ENCODE measurements at regions not wholly inside any gene's neighbourhood (a gene's known extent, or its start where the extent isn't known, plus 50 kb on each side); places are given as distances from the start of the nearest gene placed in this dataset.

- WGBS, 2 experiments (ENCODE audit: insufficient coverage in 2 of 2): 60% methylated on average over 1 of the region's 2 CpGs; no CpG with 5 or more reads in 1 of the 2 experiments
- H3K4me3 ChIP-seq (ENCODE audit: extremely low read depth, insufficient read depth, low read length, poor library complexity, severe bottlenecking): no peak overlapping the region
- no peaks in the 10 kb centered on the region for H3K36me3 ChIP-seq (ENCODE audit: control insufficient read depth, insufficient read depth, low read length)
- H3K27ac ChIP-seq (ENCODE audit: low read depth, low read length, severe bottlenecking): no peak overlapping the region
- H3K4me1 ChIP-seq (ENCODE audit: control insufficient read depth, insufficient read depth, low read length, poor library complexity, severe bottlenecking): no peaks in the 10 kb centered on the region
- peaks cover 4% of the 10 kb centered on the region for H3K9me3 ChIP-seq (ENCODE audit: control insufficient read depth, low read length)
Observed at GRCh38 chr2:56732946-56733345, 549.2 kb downstream of the CCDC85A start.

GRCh38 chr2:56739413-56739812 is 555.6 kb downstream of the CCDC85A start:
- Histone ChIP-seq H3K9me3 (ENCODE audit: control insufficient read depth, low read length) (peaks cover 4% of the 10 kb centered on the region), H3K36me3 (ENCODE audit: control insufficient read depth, insufficient read depth, low read length) (no peaks in the 10 kb centered on the region), H3K27ac (ENCODE audit: low read depth, low read length, severe bottlenecking) (no peak overlapping the region), H3K4me1 (ENCODE audit: control insufficient read depth, insufficient read depth, low read length, poor library complexity, severe bottlenecking) (peaks cover 14% of the 10 kb centered on the region), H3K4me3 (ENCODE audit: extremely low read depth, insufficient read depth, low read length, poor library complexity, severe bottlenecking) (no peak overlapping the region)
- WGBS, 2 experiments (ENCODE audit: insufficient coverage in 2 of 2): 100% methylated on average over 1 of the region's 1 CpG; no CpG with 5 or more reads in 1 of the 2 experiments

- WGBS, 2 experiments (ENCODE audit: insufficient coverage in 2 of 2): 64 to 87% methylated on average over 4 of the region's 5 CpGs
- Histone ChIP-seq H3K36me3 (ENCODE audit: control insufficient read depth, insufficient read depth, low read length) (no peaks in the 10 kb centered on the region), H3K4me1 (ENCODE audit: control insufficient read depth, insufficient read depth, low read length, poor library complexity, severe bottlenecking) (peaks cover 14% of the 10 kb centered on the region), H3K27ac (ENCODE audit: low read depth, low read length, severe bottlenecking) (peak overlapping the region; percentile 96), H3K9me3 (ENCODE audit: control insufficient read depth, low read length) (no peaks in the 10 kb centered on the region), H3K4me3 (ENCODE audit: extremely low read depth, insufficient read depth, low read length, poor library complexity, severe bottlenecking) (no peak overlapping the region)
Observed at GRCh38 chr2:56741601-56742102, 557.9 kb downstream of the CCDC85A start.

GRCh38 chr2:56743807-56744206 is 560.0 kb downstream of the CCDC85A start:
- no peak overlapping the region for H3K4me3 ChIP-seq (ENCODE audit: extremely low read depth, insufficient read depth, low read length, poor library complexity, severe bottlenecking)
- 89 to 92% methylated on average over 1 to 2 of the region's 3 CpGs for WGBS, 2 experiments (ENCODE audit: insufficient coverage in 2 of 2)
- H3K36me3 ChIP-seq (ENCODE audit: control insufficient read depth, insufficient read depth, low read length): no peaks in the 10 kb centered on the region
- no peak overlapping the region for H3K27ac ChIP-seq (ENCODE audit: low read depth, low read length, severe bottlenecking)
- H3K9me3 ChIP-seq (ENCODE audit: control insufficient read depth, low read length): no peaks in the 10 kb centered on the region
- peaks cover 14% of the 10 kb centered on the region for H3K4me1 ChIP-seq (ENCODE audit: control insufficient read depth, insufficient read depth, low read length, poor library complexity, severe bottlenecking)

GRCh38 chr2:56749152-56749752 is 565.5 kb downstream of the CCDC85A start:
- H3K4me3 ChIP-seq (ENCODE audit: extremely low read depth, insufficient read depth, low read length, poor library complexity, severe bottlenecking): no peak overlapping the region

GRCh38 chr2:56753182-56753581 is 569.4 kb downstream of the CCDC85A start:
- Histone ChIP-seq H3K36me3 (ENCODE audit: control insufficient read depth, insufficient read depth, low read length) (no peaks in the 10 kb centered on the region), H3K27ac (ENCODE audit: low read depth, low read length, severe bottlenecking) (no peak overlapping the region), H3K4me1 (ENCODE audit: control insufficient read depth, insufficient read depth, low read length, poor library complexity, severe bottlenecking) (no peaks in the 10 kb centered on the region), H3K9me3 (ENCODE audit: control insufficient read depth, low read length) (no peaks in the 10 kb centered on the region), H3K4me3 (ENCODE audit: extremely low read depth, insufficient read depth, low read length, poor library complexity, severe bottlenecking) (no peak overlapping the region)
- 88 to 91% methylated on average over 1 of the region's 1 CpG for WGBS, 2 experiments (ENCODE audit: insufficient coverage in 2 of 2)

More at GRCh38 chr2:56749152-56749752, 565.5 kb downstream of the CCDC85A start:
- Histone ChIP-seq H3K27ac (ENCODE audit: low read depth, low read length, severe bottlenecking) (no peak overlapping the region), H3K36me3 (ENCODE audit: control insufficient read depth, insufficient read depth, low read length) (no peaks in the 10 kb centered on the region), H3K9me3 (ENCODE audit: control insufficient read depth, low read length) (no peaks in the 10 kb centered on the region), H3K4me1 (ENCODE audit: control insufficient read depth, insufficient read depth, low read length, poor library complexity, severe bottlenecking) (no peaks in the 10 kb centered on the region)
- no CpG with 5 or more reads among the region's 2 CpGs for WGBS, 2 experiments (ENCODE audit: insufficient coverage in 2 of 2)

GRCh38 chr2:56754066-56754615 is 570.4 kb downstream of the CCDC85A start:
- Histone ChIP-seq H3K4me3 (ENCODE audit: extremely low read depth, insufficient read depth, low read length, poor library complexity, severe bottlenecking) (no peak overlapping the region), H3K27ac (ENCODE audit: low read depth, low read length, severe bottlenecking) (no peak overlapping the region), H3K36me3 (ENCODE audit: control insufficient read depth, insufficient read depth, low read length) (no peaks in the 10 kb centered on the region), H3K9me3 (ENCODE audit: control insufficient read depth, low read length) (no peaks in the 10 kb centered on the region), H3K4me1 (ENCODE audit: control insufficient read depth, insufficient read depth, low read length, poor library complexity, severe bottlenecking) (no peaks in the 10 kb centered on the region)
- WGBS, 2 experiments (ENCODE audit: insufficient coverage in 2 of 2): 92 to 95% methylated on average over 7 to 9 of the region's 10 CpGs

- H3K27ac ChIP-seq (ENCODE audit: low read depth, low read length, severe bottlenecking): no peak overlapping the region
- no peaks in the 10 kb centered on the region for H3K36me3 ChIP-seq (ENCODE audit: control insufficient read depth, insufficient read depth, low read length)
- H3K9me3 ChIP-seq (ENCODE audit: control insufficient read depth, low read length): no peaks in the 10 kb centered on the region
- H3K4me3 ChIP-seq (ENCODE audit: extremely low read depth, insufficient read depth, low read length, poor library complexity, severe bottlenecking): no peak overlapping the region
- no peaks in the 10 kb centered on the region for H3K4me1 ChIP-seq (ENCODE audit: control insufficient read depth, insufficient read depth, low read length, poor library complexity, severe bottlenecking)
- 80% methylated on average over 1 of the region's 1 CpG; no CpG with 5 or more reads in 1 of the 2 experiments for WGBS, 2 experiments (ENCODE audit: insufficient coverage in 2 of 2)
Observed at GRCh38 chr2:56754627-56755026, 570.8 kb downstream of the CCDC85A start.

- Histone ChIP-seq H3K27ac (ENCODE audit: low read depth, low read length, severe bottlenecking) (no peak overlapping the region), H3K4me3 (ENCODE audit: extremely low read depth, insufficient read depth, low read length, poor library complexity, severe bottlenecking) (no peak overlapping the region), H3K9me3 (ENCODE audit: control insufficient read depth, low read length) (no peaks in the 10 kb centered on the region), H3K36me3 (ENCODE audit: control insufficient read depth, insufficient read depth, low read length) (no peaks in the 10 kb centered on the region), H3K4me1 (ENCODE audit: control insufficient read depth, insufficient read depth, low read length, poor library complexity, severe bottlenecking) (no peaks in the 10 kb centered on the region)
- WGBS, 2 experiments (ENCODE audit: insufficient coverage in 2 of 2): 75% methylated on average over 1 of the region's 2 CpGs; no CpG with 5 or more reads in 1 of the 2 experiments
Observed at GRCh38 chr2:56757884-56758545, 574.2 kb downstream of the CCDC85A start.

GRCh38 chr2:56763683-56764082 is 579.9 kb downstream of the CCDC85A start:
- 100% methylated on average over 1 of the region's 2 CpGs; no CpG with 5 or more reads in 1 of the 2 experiments for WGBS, 2 experiments (ENCODE audit: insufficient coverage in 2 of 2)
- H3K9me3 ChIP-seq (ENCODE audit: control insufficient read depth, low read length): no peaks in the 10 kb centered on the region
- H3K4me1 ChIP-seq (ENCODE audit: control insufficient read depth, insufficient read depth, low read length, poor library complexity, severe bottlenecking): no peaks in the 10 kb centered on the region

GRCh38 chr2:56768973-56769372 is 585.2 kb downstream of the CCDC85A start:
- no peak overlapping the region for H3K4me3 ChIP-seq (ENCODE audit: extremely low read depth, insufficient read depth, low read length, poor library complexity, severe bottlenecking)
- H3K27ac ChIP-seq (ENCODE audit: low read depth, low read length, severe bottlenecking): no peak overlapping the region
- H3K36me3 ChIP-seq (ENCODE audit: control insufficient read depth, insufficient read depth, low read length): no peaks in the 10 kb centered on the region
- no peaks in the 10 kb centered on the region for H3K9me3 ChIP-seq (ENCODE audit: control insufficient read depth, low read length)
- no peaks in the 10 kb centered on the region for H3K4me1 ChIP-seq (ENCODE audit: control insufficient read depth, insufficient read depth, low read length, poor library complexity, severe bottlenecking)

More at GRCh38 chr2:56763683-56764082, 579.9 kb downstream of the CCDC85A start:
- H3K27ac ChIP-seq (ENCODE audit: low read depth, low read length, severe bottlenecking): no peak overlapping the region
- no peak overlapping the region for H3K4me3 ChIP-seq (ENCODE audit: extremely low read depth, insufficient read depth, low read length, poor library complexity, severe bottlenecking)
- no peaks in the 10 kb centered on the region for H3K36me3 ChIP-seq (ENCODE audit: control insufficient read depth, insufficient read depth, low read length)

Data from mesodermal cell (in vitro differentiated cells).